Nephron progenitor cell (in vitro differentiated cells): ENCODE measurements at regions not wholly inside any gene's neighbourhood (a gene's known extent, or its start where the extent isn't known, plus 50 kb on each side); places are given as distances from the start of the nearest gene placed in this dataset.

Source experiments
- DNase-seq: peaks from one replicate; pipeline ENCODE4 v3.0.0; 2021
- H3K27ac Mint-ChIP-seq: 2 replicates; pipeline ENCODE4 v1.8.0; 2021; ENCODE audit warnings: mild to moderate bottlenecking, moderate library complexity, mixed read lengths
- H3K27me3 Mint-ChIP-seq: 2 replicates; pipeline ENCODE4 v1.8.0; 2021; ENCODE audit warnings: mild to moderate bottlenecking, low read depth, mixed read lengths; ENCODE audit not compliant: poor library complexity
- H3K36me3 Mint-ChIP-seq: 2 replicates; pipeline ENCODE4 v1.8.0; 2021; ENCODE audit warnings: low read depth, mixed read lengths
- H3K4me1 Mint-ChIP-seq: 2 replicates; pipeline ENCODE4 v1.8.0; 2021; ENCODE audit warnings: mixed read lengths
- H3K4me3 Mint-ChIP-seq: 2 replicates; pipeline ENCODE4 v1.8.0; 2021; ENCODE audit warnings: mild to moderate bottlenecking, moderate library complexity, mixed read lengths
- H3K9me3 Mint-ChIP-seq: 2 replicates; pipeline ENCODE4 v1.8.0; 2021; ENCODE audit warnings: mild to moderate bottlenecking, moderate library complexity, mixed read lengths
- TF ChIP-seq, protein P1 (sequence below): fragments of 200-600 bp; sonication (generic); IDR thresholded peaks from 2 replicates; pipeline ENCODE4 v1.5.0; 2021; ENCODE audit warnings: antibody characterized with exemption

DNA sequence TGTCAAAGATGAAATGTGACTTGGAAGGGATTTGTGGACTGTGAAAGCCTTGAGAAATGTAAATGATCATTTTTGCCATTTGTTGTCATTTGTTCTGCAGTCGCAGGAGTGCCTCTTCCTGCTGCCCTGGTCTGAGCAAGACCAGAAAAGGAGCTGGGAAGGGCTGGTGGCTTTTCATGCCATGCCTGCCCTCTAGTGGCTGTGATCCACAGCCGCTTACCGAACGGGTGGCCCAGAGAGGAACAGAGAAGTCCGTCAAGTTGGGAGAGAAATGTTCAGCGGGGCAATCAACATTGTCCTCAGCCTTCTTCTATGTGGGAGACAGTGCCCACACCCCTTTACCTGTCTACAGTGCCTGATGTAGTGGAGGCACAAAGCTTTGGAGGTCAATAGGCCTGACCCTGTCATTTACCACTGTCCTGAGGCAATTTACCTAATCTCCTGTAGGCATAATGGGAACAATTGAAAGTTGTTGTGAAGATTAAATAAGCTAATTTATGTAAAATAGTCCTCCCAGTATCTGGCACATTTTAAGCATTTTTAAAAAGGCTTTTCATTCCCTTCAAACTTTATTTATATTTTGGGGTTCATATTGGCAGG, 224.5 kb downstream of the B3GLCT start:
- peak; percentile 75 for DNase-seq
- Mint-ChIP-seq H3K27me3 (peaks cover 5% of the 10 kb centered on the region), H3K27ac (no peak overlapping the region), H3K4me1 (peaks cover 33% of the 10 kb centered on the region), H3K36me3 (no peaks in the 10 kb centered on the region), H3K9me3 (no peaks in the 10 kb centered on the region), H3K4me3 (no peak overlapping the region)
- TF ChIP-seq, protein P1, sequence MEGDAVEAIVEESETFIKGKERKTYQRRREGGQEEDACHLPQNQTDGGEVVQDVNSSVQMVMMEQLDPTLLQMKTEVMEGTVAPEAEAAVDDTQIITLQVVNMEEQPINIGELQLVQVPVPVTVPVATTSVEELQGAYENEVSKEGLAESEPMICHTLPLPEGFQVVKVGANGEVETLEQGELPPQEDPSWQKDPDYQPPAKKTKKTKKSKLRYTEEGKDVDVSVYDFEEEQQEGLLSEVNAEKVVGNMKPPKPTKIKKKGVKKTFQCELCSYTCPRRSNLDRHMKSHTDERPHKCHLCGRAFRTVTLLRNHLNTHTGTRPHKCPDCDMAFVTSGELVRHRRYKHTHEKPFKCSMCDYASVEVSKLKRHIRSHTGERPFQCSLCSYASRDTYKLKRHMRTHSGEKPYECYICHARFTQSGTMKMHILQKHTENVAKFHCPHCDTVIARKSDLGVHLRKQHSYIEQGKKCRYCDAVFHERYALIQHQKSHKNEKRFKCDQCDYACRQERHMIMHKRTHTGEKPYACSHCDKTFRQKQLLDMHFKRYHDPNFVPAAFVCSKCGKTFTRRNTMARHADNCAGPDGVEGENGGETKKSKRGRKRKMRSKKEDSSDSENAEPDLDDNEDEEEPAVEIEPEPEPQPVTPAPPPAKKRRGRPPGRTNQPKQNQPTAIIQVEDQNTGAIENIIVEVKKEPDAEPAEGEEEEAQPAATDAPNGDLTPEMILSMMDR: peak; percentile 86

DNA sequence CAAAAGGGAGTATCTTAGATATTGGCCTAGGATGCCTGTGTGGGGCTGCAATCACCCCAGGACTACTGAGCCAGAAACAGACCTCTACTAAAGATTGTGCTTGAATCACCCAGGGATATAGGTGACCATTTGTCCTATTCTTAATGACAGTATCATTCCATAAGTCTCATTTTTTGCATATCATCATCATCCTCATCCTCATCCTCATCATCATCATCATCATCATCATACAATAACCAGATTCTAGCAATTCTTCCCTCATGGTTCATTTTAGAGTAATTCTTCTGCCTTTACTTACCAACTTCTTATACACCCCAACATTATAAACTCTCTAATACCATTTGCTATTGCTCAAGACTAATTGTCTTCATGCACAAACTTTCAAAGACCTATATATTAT, 226.6 kb downstream of the B3GLCT start:
- Mint-ChIP-seq H3K4me3 (no peak overlapping the region), H3K27me3 (no peaks in the 10 kb centered on the region), H3K27ac (no peak overlapping the region), H3K4me1 (peaks cover 23% of the 10 kb centered on the region), H3K9me3 (no peaks in the 10 kb centered on the region), H3K36me3 (no peaks in the 10 kb centered on the region)
- TF ChIP-seq, protein P1: no peak
- no peak for DNase-seq

DNA sequence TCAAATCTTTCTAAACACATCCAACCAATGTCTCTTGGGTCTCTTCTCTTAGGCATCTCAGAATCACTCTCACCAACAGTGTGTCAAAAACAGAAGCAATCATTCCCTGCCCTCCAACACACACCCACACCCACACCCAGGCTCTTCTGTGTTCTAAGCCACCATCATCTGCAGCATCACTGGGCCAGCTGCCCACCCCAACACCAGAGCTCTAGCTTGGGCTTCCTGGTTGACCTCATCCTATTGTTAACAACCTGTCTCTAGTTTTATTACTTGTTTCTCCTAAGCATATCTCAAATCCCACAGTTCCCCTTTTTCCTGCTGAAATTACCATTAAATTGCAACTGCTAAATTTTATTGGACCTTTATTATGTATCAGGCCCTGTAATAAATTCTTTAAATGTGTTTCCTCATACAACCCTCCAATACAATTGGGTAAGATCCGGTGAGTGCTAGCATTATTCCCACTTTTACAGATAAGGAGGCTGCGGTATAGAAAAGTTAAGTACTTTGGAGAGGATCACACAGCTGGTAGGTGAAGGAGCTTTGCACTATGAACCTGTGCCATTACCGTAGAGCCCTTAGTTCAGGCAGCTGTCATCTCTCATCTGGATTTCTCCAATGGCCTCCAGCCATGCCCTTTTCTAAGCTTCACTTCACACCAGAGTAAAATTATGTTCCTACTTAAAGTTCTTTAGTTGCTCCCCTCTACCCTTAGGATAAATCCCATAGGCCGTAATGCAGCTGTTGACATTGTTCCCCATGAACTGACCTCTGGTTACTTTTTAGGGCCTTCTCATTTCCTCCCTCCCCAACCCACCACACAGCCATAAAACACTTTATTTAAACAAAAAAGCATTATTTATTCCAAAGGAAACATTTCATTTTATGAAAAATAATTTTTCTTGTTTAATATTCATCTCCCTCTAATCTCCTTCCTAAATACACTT, 227.7 kb downstream of the B3GLCT start:
- peaks cover 16% of the 10 kb centered on the region for H3K4me1 Mint-ChIP-seq
- DNase-seq: no peak
- H3K27ac Mint-ChIP-seq: no peak overlapping the region
- no peak overlapping the region for H3K4me3 Mint-ChIP-seq
- H3K9me3 Mint-ChIP-seq: no peaks in the 10 kb centered on the region
- H3K27me3 Mint-ChIP-seq: no peaks in the 10 kb centered on the region
- no peaks in the 10 kb centered on the region for H3K36me3 Mint-ChIP-seq
- TF ChIP-seq, protein P1: no peak

DNA sequence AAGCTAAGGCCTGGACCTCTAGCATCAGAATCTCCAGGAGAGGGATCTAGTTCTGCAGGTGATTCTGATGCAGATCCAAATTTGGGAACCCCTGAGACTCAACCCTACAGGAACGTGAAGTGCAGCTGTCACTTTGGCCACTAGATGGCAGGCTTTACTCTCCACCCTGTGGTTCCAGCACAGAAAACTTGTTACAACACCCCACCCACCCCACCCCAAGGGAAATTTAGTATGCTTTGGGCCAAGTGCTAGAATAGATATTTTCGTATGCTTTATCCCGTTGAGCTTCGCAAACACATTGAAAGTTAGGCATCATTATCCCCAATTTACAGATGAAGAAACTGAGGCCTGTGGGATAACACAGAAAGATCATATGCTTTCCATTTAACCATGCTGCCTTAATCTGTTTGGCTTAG, 232.0 kb downstream of the B3GLCT start:
- H3K9me3 Mint-ChIP-seq: peaks cover 20% of the 10 kb centered on the region
- peak; percentile 69 for DNase-seq
- H3K4me3 Mint-ChIP-seq: no peak overlapping the region
- TF ChIP-seq, protein P1: peak; percentile 82
- H3K27me3 Mint-ChIP-seq: no peaks in the 10 kb centered on the region
- no peak overlapping the region for H3K27ac Mint-ChIP-seq
- peaks cover 41% of the 10 kb centered on the region for H3K4me1 Mint-ChIP-seq
- peaks cover 11% of the 10 kb centered on the region for H3K36me3 Mint-ChIP-seq

DNA sequence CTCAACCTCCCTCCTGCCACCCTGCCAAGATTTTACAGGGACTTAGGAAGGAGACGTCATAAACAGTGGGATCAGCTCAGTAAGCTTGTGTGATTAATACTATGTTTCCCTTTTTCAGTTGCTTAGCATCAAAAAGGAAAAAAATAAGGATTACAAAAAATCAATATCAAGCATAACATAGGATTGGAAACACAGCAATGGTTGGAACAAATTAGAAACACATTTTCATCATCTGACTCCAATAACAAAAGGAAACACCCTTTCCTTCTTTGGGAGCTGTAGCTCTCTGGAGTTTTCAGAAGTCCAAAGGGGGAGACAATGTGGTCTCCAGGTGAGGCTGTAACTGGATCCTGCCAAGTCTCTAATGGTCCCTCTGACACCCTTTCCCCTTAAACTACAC, 233.4 kb downstream of the B3GLCT start:
- Mint-ChIP-seq H3K27ac (peak overlapping the region; percentile 23), H3K4me3 (no peak overlapping the region), H3K36me3 (peaks cover 11% of the 10 kb centered on the region), H3K4me1 (peaks cover 52% of the 10 kb centered on the region), H3K9me3 (peaks cover 20% of the 10 kb centered on the region), H3K27me3 (peaks cover 4% of the 10 kb centered on the region)
- TF ChIP-seq, protein P1: no peak
- no peak for DNase-seq
